Pancreas (tissue), 10 donors: ENCODE measurements at regions not wholly inside any gene's neighbourhood (a gene's known extent, or its start where the extent isn't known, plus 50 kb on each side); places are given as distances from the start of the nearest gene placed in this dataset.

Source experiments
- ATAC-seq, 4 donors: fragments of 200-7000 bp; cut with Tn5 transposase; one replicate each; pipeline versions ENCODE4 v1.8.0 to v1.9.1; 2020; ENCODE audit warnings: mild to moderate bottlenecking in 4 of 4, moderate library complexity in 4 of 4
- DNase-seq, 6 donors: peaks; one replicate each; pipeline ENCODE4 v3.0.0-alpha.2; 2020
- FAIRE-seq: peaks from 2 replicates; lab custom pipeline; 2012; peaks lifted over from hg19 to GRCh38; lab: Jason Lieb, UNC
- H3K27ac ChIP-seq, 4 donors: fragments of 200-600 bp; sonication (generic); 1 replicate in 3 of 4; 2 replicates in 1 of 4; pipeline versions ENCODE4 v1.5.0 to v1.8.0; 2020
- H3K27me3 ChIP-seq, 4 donors: fragments of 200-600 bp; one replicate each; pipeline ENCODE4 v1.8.0; 2021
- H3K36me3 ChIP-seq, 3 donors: fragments of 200-600 bp; sonication (generic) in 1 of 3; one replicate each; pipeline versions ENCODE4 v1.5.0 to v1.8.0; 2020 to 2021
- H3K4me1 ChIP-seq, 3 donors: fragments of 200-600 bp; one replicate each; pipeline ENCODE4 v1.8.0; 2021
- H3K4me3 ChIP-seq, 4 donors: fragments of 200-600 bp; sonication (generic) in 2 of 4; one replicate each; pipeline versions ENCODE4 v1.5.0 to v1.8.0; 2020 to 2021
- H3K9me3 ChIP-seq, 4 donors: fragments of 200-600 bp; one replicate each; pipeline ENCODE4 v1.8.0; 2021
- WGBS, 2 donors: extraction: QIAGEN DNeasy Blood & Tissue Kit; methylation state at CpG; one replicate each; pipeline ENCODE4 v1.1.7; 2013; 5-methylcytosine and 5-hydroxymethylcytosine counted together
- intact Hi-C, 3 donors: fragments of 100-400 bp; cut with DNase I; formaldehyde crosslinking; loops; one replicate each; pipeline versions ENCODE4 v1.11.1 to v1.14.2; 2022
- TF ChIP-seq, protein P1 (sequence below), 4 donors: fragments of 200-600 bp; sonication (generic) in 3 of 4; IDR thresholded peaks; one replicate each; pipeline versions ENCODE4 v1.5.0 to v1.8.0; 2021; ENCODE audit warnings: antibody characterized with exemption in 4 of 4
- donor health status: healthy with polysubstance abuse.
- donor health status: DM: no; HTN: no; CAD: no; lungs with moderate emphysema.
- donor health status: DM: no; HTN: no; CAD: no.
- donor health status: control.
- donor health status: control.
- donor health status: Bipolar disorder and iron deficiency.
- donor health status: DM: yes; HTN: yes; CAD: no.
- donor health status: DM: no; HTN: no; CAD: no.
- donor health status: DM: no; HTN: no; CAD: no.
- donor health status: DM: yes; HTN: yes; CAD: no.

DNA sequence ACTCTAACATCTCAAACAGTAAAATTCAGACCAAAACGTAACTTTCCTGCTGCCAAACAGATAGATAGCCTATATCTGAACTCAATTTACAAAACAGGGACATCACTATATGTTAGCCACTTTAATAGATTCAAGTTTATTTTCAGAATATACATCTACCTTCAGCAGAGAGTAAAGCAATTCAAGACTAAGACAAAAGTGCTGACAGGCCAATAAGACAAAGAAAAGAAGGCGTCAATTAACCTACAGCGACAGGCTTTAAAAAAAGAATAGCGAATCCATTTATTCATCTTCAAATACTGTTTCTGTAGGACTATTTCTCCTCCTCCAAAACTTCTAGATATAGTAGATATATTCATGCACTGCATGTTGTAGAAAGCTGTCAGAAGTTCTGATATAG is 333.0 kb downstream of the GRB14 start:
- no peak for ATAC-seq

DNA sequence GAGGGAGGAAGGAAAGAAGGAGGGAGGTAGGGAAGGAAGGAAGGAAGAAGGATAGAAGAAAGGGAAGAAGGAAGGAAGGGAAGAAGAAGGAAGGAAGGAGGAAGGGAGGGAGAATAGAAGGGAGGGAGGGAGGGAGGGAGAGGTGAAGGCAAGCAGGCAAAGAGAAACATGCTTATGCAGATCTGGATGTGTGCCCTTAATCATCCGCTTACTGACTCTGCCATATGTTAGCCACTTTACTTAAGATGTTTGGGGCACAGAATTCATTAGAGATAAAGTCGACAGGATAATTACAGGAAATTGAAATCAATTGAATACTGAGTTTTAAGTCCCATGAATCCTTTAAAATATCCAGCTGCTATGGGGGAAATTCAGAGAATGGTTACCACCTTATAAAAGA is 334.2 kb downstream of the GRB14 start:
- intact Hi-C loops: no loop called here
- no peak for FAIRE-seq
- H3K9me3 ChIP-seq: no peaks in the 10 kb centered on the region

More for the DNA sequence above, 333.0 kb downstream of the GRB14 start:
- FAIRE-seq (no peak), DNase-seq (no peak)
- TF ChIP-seq, protein P1, sequence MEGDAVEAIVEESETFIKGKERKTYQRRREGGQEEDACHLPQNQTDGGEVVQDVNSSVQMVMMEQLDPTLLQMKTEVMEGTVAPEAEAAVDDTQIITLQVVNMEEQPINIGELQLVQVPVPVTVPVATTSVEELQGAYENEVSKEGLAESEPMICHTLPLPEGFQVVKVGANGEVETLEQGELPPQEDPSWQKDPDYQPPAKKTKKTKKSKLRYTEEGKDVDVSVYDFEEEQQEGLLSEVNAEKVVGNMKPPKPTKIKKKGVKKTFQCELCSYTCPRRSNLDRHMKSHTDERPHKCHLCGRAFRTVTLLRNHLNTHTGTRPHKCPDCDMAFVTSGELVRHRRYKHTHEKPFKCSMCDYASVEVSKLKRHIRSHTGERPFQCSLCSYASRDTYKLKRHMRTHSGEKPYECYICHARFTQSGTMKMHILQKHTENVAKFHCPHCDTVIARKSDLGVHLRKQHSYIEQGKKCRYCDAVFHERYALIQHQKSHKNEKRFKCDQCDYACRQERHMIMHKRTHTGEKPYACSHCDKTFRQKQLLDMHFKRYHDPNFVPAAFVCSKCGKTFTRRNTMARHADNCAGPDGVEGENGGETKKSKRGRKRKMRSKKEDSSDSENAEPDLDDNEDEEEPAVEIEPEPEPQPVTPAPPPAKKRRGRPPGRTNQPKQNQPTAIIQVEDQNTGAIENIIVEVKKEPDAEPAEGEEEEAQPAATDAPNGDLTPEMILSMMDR (IDR thresholded peaks at IDR 0.05): no peak
- Histone ChIP-seq H3K27ac (no peak overlapping the region), H3K9me3 (no peaks in the 10 kb centered on the region), H3K4me1 (no peaks in the 10 kb centered on the region), H3K36me3 (no peaks in the 10 kb centered on the region), H3K27me3 (no peaks in the 10 kb centered on the region), H3K4me3 (no peak overlapping the region)
- intact Hi-C loops: no loop called here
- 59 to 71% methylated on average over 4 of the region's 4 CpGs for WGBS, 2 donors

DNA sequence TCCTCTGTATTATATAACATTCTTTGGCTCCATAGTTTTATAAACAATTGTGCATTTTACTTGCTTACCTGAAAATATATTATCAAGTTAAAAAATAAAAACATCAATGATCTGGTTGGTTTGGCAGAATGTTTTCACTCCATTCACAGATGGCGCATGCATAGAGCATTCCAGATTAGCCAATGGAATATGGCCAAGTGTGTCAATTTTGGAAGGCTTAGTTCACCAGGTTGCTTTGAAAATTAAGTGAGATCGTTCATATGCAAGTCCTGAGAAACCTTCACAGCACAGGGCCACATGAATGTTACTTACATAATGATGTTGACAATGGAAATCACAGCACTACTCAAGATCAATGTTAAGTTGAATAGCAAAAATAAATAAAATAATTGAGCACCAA is 335.7 kb downstream of the GRB14 start:
- TF ChIP-seq, protein P1 (IDR thresholded peaks at IDR 0.05): no peak
- Histone ChIP-seq H3K9me3 (no peaks in the 10 kb centered on the region), H3K27ac (no peak overlapping the region), H3K4me3 (no peak overlapping the region), H3K27me3 (no peaks in the 10 kb centered on the region), H3K36me3 (no peaks in the 10 kb centered on the region), H3K4me1 (no peaks in the 10 kb centered on the region)
- WGBS, 2 donors: 54 to 68% methylated on average over 2 of the region's 2 CpGs
- intact Hi-C loops: no loop called here
- DNase-seq (no peak), FAIRE-seq (no peak), ATAC-seq (no peak)

More for the DNA sequence above, 334.2 kb downstream of the GRB14 start:
- ATAC-seq: no peak
- DNase-seq: no peak
- no peak overlapping the region for H3K4me3 ChIP-seq
- TF ChIP-seq, protein P1 (IDR thresholded peaks at IDR 0.05): no peak
- no peaks in the 10 kb centered on the region for H3K27me3 ChIP-seq
- WGBS, 2 donors: 51 to 65% methylated on average over 2 of the region's 2 CpGs
- no peaks in the 10 kb centered on the region for H3K36me3 ChIP-seq
- no peaks in the 10 kb centered on the region for H3K4me1 ChIP-seq
- no peak overlapping the region for H3K27ac ChIP-seq

DNA sequence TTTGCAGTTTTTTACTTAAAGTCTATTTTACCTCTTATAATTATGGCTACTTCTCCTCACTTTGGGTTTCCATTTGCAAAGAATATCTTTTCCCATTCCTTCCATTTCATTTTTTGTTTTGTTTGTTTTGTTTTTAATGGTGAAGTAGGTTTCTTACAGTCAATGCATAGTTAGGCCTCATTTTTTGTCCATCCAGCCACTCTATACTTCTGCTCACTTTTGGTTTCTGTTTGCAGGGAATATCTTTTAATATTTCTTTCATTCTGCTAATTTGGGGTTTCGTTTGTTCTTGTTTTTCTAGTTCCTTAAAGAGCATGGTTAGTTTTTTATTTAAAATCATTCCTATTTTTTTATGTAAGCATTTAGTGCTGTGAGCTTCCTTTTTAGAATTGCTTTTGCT is 339.4 kb downstream of the GRB14 start:
- WGBS, 2 donors: 63 to 69% methylated on average over 1 of the region's 1 CpG
- peak; percentile 47 for FAIRE-seq
- Histone ChIP-seq H3K4me1 (no peaks in the 10 kb centered on the region), H3K9me3 (no peaks in the 10 kb centered on the region), H3K27me3 (no peaks in the 10 kb centered on the region), H3K4me3 (no peak overlapping the region), H3K27ac (no peak overlapping the region), H3K36me3 (no peaks in the 10 kb centered on the region)
- intact Hi-C loops: no loop called here
- no peak for DNase-seq
- ATAC-seq: no peak
- TF ChIP-seq, protein P1 (IDR thresholded peaks at IDR 0.05): no peak

DNA sequence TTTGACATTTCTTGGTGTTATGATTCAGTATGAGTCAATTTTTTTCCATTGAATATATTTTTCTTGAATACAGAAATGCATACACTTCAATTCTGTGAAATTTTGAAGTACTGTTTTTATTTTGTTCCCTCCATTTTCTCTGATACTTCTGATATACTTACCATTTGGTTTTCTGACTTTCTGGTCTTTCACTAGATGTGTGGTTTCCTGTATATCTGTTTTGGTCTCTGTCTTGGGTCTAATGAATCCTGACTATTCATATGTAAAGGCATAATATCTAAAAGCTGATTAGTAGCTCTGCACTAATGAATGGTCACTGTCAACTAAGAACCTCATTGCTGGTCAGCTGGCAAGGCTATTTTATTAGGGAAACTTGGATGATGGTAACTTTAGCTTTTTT is 345.6 kb downstream of the GRB14 start:
- no peaks in the 10 kb centered on the region for H3K27me3 ChIP-seq
- no peak for ATAC-seq
- no peak overlapping the region for H3K27ac ChIP-seq
- no peak for DNase-seq
- FAIRE-seq: no peak
- H3K4me3 ChIP-seq: no peak overlapping the region
- TF ChIP-seq, protein P1 (IDR thresholded peaks at IDR 0.05): no peak
- no peaks in the 10 kb centered on the region for H3K4me1 ChIP-seq
- intact Hi-C loops: no loop called here
- no peaks in the 10 kb centered on the region for H3K9me3 ChIP-seq
- no peaks in the 10 kb centered on the region for H3K36me3 ChIP-seq
